ENCODE measurements at regions not wholly inside any gene's neighbourhood (a gene's known extent, or its start where the extent isn't known, plus 50 kb on each side); places are given as distances from the start of the nearest gene placed in this dataset.
A peak's percentile ranks its signal among the peaks of the same experiment; 100 is the strongest.

DNA sequence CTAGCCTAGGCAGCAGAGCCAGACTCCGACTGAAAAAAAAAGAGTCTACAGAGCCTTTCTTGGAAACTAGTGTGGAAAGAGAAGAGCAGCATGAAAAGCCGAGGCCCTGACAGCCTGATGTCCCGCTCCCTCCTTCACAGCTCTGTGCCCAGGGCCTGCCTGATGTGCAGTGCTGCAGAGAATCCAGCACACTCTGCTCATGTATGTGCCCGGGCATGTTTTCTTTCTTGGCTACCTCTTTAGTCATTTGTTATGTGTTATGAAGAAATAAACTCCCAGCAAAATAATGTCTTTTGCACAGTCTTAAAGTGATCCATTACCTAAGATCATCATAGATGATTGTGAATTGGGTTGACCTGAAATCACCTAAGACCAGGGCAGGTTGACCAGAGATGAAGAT lies 78.1 kb upstream of the EZR start:
- no peaks in the 10 kb centered on the region for H3K9me3 ChIP-seq (ENCODE audit: control insufficient read depth, low read length)
- no peak for DNase-seq
- no peak overlapping the region for H3K4me3 Mint-ChIP-seq
- H3K9me3 Mint-ChIP-seq = peaks cover 2% of the 10 kb centered on the region
- no peaks in the 10 kb centered on the region for H3K36me3 ChIP-seq (ENCODE audit: control insufficient read depth, insufficient read depth, low read length)
- no peaks in the 10 kb centered on the region for H3K36me3 Mint-ChIP-seq (ENCODE audit: low read depth)
- no peaks in the 10 kb centered on the region for H3K27me3 ChIP-seq (ENCODE audit: control insufficient read depth, insufficient read depth, low read length, poor library complexity, severe bottlenecking)
- TF ChIP-seq, protein P1, sequence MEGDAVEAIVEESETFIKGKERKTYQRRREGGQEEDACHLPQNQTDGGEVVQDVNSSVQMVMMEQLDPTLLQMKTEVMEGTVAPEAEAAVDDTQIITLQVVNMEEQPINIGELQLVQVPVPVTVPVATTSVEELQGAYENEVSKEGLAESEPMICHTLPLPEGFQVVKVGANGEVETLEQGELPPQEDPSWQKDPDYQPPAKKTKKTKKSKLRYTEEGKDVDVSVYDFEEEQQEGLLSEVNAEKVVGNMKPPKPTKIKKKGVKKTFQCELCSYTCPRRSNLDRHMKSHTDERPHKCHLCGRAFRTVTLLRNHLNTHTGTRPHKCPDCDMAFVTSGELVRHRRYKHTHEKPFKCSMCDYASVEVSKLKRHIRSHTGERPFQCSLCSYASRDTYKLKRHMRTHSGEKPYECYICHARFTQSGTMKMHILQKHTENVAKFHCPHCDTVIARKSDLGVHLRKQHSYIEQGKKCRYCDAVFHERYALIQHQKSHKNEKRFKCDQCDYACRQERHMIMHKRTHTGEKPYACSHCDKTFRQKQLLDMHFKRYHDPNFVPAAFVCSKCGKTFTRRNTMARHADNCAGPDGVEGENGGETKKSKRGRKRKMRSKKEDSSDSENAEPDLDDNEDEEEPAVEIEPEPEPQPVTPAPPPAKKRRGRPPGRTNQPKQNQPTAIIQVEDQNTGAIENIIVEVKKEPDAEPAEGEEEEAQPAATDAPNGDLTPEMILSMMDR (conservative IDR thresholded peaks at IDR 0.05) = no peak
- no peaks in the 10 kb centered on the region for H3K4me1 ChIP-seq (ENCODE audit: control insufficient read depth, insufficient read depth, low read length)
- H3K4me1 Mint-ChIP-seq = peaks cover 2% of the 10 kb centered on the region
- H3K4me3 ChIP-seq (ENCODE audit: low read length) = no peak overlapping the region
- 83 to 94% methylated on average over 2 to 4 of the region's 4 CpGs for WGBS, 2 experiments (ENCODE audit: insufficient coverage in 1 of 2, insufficient read length in 1 of 2)
- H3K9ac ChIP-seq (ENCODE audit: extremely low read depth, low read length, poor library complexity, severe bottlenecking) = no peak overlapping the region
- no peaks in the 10 kb centered on the region for H3K27me3 Mint-ChIP-seq (ENCODE audit: insufficient read depth)
- no peak overlapping the region for H3K27ac Mint-ChIP-seq
- no peak overlapping the region for H3K27ac ChIP-seq (ENCODE audit: low read depth, low read length)

DNA sequence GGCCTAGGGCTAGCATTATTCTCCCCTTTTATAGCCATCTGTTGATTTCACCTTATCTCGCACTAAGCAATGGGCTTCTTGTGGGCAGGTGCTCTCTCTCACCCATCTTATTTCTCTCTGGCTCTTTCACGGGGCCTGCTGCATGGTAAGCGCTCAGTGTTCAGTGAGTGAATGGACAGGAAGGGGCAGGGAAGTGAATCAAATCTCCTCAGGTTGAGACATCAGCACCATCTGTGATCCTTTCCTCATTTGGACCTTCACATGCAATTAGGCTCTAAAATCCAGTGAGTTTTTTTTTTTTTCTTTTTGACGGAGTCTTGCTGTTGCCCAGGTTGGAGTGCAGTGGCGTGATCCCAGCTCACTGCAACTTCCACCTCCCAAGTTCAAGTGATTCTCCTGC lies 76.5 kb upstream of the EZR start:
- no peak for DNase-seq

DNA sequence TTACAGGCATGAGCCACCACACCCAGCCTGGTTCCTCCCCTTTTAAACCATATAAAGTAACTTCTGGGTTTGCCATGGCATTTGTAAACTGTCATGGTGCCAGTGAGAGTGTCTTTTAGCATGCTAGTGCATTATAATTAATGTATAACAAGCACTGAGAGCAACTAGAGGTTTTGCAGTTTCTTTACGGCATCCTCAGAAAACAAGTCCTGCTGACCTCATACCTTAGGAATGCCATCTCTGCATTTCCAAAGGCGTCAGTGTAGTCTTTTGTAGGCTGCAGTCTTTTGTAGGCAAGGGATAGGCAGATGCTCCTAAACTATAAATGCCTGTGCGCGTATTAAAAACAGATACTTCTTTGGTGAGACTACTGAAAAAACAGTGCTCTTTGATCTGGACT lies 75.0 kb upstream of the EZR start:
- H3K27ac Mint-ChIP-seq = peak overlapping the region; percentile 79
- 43 to 57% methylated on average over 4 of the region's 4 CpGs for WGBS, 2 experiments (ENCODE audit: insufficient coverage in 1 of 2, insufficient read length in 1 of 2)

More for the DNA sequence above, 76.5 kb upstream of the EZR start:
- Histone ChIP-seq H3K4me1 (ENCODE audit: control insufficient read depth, insufficient read depth, low read length) (no peaks in the 10 kb centered on the region), H3K36me3 (ENCODE audit: control insufficient read depth, insufficient read depth, low read length) (no peaks in the 10 kb centered on the region), H3K27me3 (ENCODE audit: control insufficient read depth, insufficient read depth, low read length, poor library complexity, severe bottlenecking) (no peaks in the 10 kb centered on the region), H3K27ac (ENCODE audit: low read depth, low read length) (no peak overlapping the region), H3K4me3 (ENCODE audit: low read length) (no peak overlapping the region), H3K9ac (ENCODE audit: extremely low read depth, low read length, poor library complexity, severe bottlenecking) (no peak overlapping the region), H3K9me3 (ENCODE audit: control insufficient read depth, low read length) (no peaks in the 10 kb centered on the region)
- no peaks in the 10 kb centered on the region for H3K36me3 Mint-ChIP-seq (ENCODE audit: low read depth)
- TF ChIP-seq, protein P1 (conservative IDR thresholded peaks at IDR 0.05) = no peak
- H3K9me3 Mint-ChIP-seq = peaks cover 2% of the 10 kb centered on the region
- H3K4me3 Mint-ChIP-seq = no peak overlapping the region
- H3K4me1 Mint-ChIP-seq = peaks cover 2% of the 10 kb centered on the region
- 92% methylated on average over 5 of the region's 5 CpGs for WGBS, 2 experiments (ENCODE audit: insufficient coverage in 1 of 2, insufficient read length in 1 of 2)
- no peaks in the 10 kb centered on the region for H3K27me3 Mint-ChIP-seq (ENCODE audit: insufficient read depth)
- no peak overlapping the region for H3K27ac Mint-ChIP-seq

More for the DNA sequence above, 75.0 kb upstream of the EZR start:
- H3K4me3 ChIP-seq (ENCODE audit: low read length) = no peak overlapping the region
- no peak overlapping the region for H3K27ac ChIP-seq (ENCODE audit: low read depth, low read length)
- no peaks in the 10 kb centered on the region for H3K36me3 ChIP-seq (ENCODE audit: control insufficient read depth, insufficient read depth, low read length)
- no peaks in the 10 kb centered on the region for H3K9me3 ChIP-seq (ENCODE audit: control insufficient read depth, low read length)
- no peak overlapping the region for H3K4me3 Mint-ChIP-seq
- no peaks in the 10 kb centered on the region for H3K4me1 ChIP-seq (ENCODE audit: control insufficient read depth, insufficient read depth, low read length)
- TF ChIP-seq, protein P1 (conservative IDR thresholded peaks at IDR 0.05) = no peak
- H3K9ac ChIP-seq (ENCODE audit: extremely low read depth, low read length, poor library complexity, severe bottlenecking) = no peak overlapping the region
- H3K9me3 Mint-ChIP-seq = no peaks in the 10 kb centered on the region
- H3K27me3 ChIP-seq (ENCODE audit: control insufficient read depth, insufficient read depth, low read length, poor library complexity, severe bottlenecking) = no peaks in the 10 kb centered on the region
- no peaks in the 10 kb centered on the region for H3K36me3 Mint-ChIP-seq (ENCODE audit: low read depth)
- H3K4me1 Mint-ChIP-seq = peaks cover 2% of the 10 kb centered on the region
- H3K27me3 Mint-ChIP-seq (ENCODE audit: insufficient read depth) = no peaks in the 10 kb centered on the region
- DNase-seq = peak; percentile 73

All from endodermal cell (in vitro differentiated cells).